Tongue (tissue), 1 donor: ENCODE measurements at regions not wholly inside any gene's neighbourhood (a gene's known extent, or its start where the extent isn't known, plus 50 kb on each side); places are given as distances from the start of the nearest gene placed in this dataset.
"Not testable (repeated sequence)": the region's sequence is repeated elsewhere in the genome, so short reads cannot be mapped to it uniquely, and the experiment has no call there.

Source experiments
- DNase-seq: peaks from one replicate; pipeline ENCODE4 v3.0.0-alpha.2; 2015

DNA sequence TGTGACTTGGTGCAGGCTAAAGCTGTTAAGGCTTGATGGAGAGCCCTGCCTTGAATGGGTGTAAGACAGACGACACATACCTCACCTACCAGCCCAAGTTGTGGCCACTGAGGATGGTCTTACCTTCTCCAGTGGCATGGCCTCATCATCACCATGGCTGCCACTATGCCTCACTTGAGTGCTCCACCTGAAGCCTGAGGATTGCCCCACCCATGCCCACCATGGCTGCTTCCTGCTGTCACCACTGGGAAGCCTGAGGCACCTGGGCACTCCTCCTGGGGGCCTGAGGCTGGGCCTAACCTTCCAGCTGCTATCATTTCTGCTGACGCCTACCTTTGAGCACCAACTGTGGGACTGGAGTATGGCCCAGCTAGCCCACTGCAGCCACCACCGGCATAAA is 1605.7 kb upstream of the FLRT2 start:
- no peak for DNase-seq

DNA sequence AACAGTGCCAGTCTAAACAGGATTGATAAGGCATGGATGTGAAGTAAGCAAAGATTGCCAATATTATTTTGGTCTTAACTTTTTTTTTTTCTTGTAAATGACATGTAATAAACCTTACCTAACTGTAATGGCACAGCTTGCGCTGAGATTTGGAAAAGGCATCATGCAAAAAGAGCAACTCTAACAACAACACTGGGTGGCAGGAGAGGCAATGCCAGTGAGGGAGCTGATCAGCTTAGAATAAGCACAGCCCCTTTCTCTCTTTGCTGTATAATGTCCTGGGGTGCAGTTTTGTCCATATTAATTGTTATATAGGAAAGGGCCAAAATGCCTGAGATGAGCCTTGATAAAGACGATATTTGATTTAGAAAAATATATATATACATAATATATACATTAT is 1589.7 kb upstream of the FLRT2 start:
- DNase-seq = peak; percentile 17

DNA sequence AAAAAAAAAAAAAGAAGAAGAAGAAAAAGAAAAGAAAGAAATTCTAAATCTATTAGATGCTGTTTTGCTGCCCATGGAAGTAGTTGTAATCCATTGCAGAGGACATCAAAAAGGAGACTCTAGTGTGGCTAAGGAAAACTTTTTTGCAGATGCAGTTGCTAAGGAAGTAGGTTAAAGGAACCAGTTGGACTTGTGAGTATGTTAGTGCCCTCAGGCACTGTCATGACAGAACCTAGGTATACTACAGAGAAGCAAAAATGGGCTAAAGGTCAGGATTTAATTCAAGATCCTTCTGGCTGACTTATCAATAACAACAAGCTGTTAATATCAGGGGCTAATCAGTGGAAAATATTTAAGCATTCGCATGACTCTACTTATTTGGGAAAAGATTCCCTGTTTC is 1571.6 kb upstream of the FLRT2 start:
- no peak for DNase-seq

DNA sequence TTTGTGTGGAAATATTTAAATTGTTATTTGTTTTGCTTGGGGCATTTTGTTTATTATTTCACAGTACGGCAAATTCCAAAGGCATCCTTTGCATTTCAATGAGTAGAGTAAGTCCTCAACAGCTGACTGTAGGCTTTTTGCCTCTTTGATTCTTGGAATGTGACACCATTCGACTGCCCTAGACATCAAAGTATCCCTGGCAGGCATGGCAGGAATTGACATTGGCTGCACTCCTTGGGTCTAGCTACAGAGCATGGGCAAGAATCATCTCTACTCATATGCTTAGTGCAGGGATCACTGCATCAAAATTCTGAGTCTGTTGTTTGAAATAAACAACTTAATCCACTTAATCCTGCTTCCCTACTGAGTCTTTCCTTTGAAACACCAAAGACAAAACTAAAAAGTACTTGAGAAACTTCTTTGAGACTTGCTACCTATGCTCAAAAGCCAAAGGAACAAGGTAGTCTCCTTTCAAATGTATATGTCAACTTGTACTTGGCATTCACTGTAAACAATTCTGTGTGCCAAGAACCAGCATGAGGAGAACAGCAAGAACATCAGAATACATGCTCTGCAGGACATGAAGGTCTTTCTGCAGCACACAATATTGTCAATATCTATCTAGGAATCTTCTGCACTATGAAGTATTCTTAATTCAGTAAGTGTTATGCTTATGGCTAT is 1569.0 kb upstream of the FLRT2 start:
- peak; percentile 32 for DNase-seq

GRCh38 chr14:83969998-83970397 is 1559.9 kb upstream of the FLRT2 start:
- no peak for DNase-seq

DNA sequence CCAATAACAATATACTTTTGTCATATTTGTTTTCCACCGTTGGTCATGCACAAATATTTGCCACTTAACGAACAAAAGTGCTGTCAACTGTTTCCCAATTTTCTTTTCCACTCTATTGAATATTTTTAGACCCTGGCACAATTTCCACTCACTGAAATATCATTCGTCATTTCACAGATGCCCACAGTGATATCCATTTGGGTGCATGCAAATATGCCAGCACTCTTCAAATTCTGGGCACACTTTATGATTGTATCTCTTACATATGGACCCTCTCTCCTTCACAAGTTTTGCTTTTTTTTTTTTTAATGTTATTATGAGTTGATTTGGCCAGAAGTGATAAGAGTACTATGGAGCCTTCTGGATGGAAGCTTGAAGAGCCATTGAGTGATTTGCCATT is 1557.3 kb upstream of the FLRT2 start:
- no peak for DNase-seq

DNA sequence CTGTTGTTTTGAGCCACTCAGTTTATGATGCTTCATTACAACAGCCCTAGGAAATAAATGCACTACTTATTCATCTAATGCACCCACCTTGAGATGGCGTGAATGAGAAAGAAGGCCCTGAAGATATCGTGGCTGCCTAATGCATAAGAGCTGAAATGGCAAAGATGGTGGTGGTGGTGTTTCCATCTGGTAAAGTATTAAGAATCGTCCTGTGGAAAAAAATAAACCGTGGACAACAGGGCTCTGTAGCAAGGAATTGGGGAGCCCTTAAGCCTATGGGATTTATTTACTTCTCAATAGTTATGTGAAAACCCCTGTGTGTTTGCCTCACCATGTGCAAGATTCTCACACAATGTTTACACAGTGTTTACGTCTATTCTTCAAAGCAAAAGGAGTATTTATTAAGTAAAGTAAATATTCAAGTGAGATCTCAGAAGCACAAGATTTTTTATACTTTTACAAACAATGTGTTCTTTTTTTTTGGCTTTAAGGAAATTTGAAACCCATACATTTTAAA is 1555.2 kb upstream of the FLRT2 start:
- no peak for DNase-seq

- no peak for DNase-seq
Measured at GRCh38 chr14:83975435-83975834, 1554.5 kb upstream of the FLRT2 start.

DNA sequence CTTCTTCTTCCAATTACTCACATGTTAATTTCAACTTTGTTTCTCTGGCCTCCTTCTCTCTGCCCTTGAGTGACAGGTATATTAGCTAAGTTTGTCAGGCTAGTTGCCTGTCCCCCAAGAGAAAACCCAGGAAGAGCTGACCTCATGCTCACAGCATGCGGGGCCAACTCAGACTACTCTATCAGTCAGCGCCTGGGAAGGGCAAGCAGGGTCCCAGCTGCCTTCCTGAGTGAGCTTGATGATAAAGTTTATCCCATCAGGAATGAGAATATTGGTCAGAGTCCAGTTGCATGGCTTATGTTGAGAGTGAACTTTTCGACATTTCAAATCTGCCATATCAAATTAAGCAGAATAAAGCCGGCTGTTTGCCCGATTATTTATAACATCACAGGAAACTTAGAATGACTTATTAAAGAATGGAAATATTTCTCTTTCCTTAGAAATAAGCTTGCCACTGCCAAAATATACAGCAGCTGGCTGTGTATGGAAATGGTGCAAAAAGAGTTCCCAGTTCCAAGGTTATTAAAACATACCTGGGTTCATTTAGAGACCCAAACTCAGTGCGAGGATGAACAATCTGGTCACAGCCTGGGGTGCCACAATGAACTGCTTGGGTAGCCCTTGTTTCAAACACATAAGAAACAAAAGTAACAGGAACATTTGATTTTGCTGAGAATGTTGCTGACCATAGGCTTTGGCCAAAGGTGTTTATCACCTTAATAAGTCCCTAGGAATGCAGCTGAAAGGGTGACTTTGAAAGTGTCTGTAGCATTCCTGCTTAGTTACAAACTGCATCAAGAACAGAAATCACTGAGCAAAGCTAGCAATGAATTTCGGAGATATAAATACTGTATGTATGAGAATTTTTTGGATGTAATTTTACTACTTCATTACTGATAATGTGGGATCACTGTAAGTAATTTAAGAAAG is 1553.8 kb upstream of the FLRT2 start:
- DNase-seq = peak; percentile 92

- DNase-seq = no peak
Measured at GRCh38 chr14:83977583-83977982, 1552.4 kb upstream of the FLRT2 start.

DNA sequence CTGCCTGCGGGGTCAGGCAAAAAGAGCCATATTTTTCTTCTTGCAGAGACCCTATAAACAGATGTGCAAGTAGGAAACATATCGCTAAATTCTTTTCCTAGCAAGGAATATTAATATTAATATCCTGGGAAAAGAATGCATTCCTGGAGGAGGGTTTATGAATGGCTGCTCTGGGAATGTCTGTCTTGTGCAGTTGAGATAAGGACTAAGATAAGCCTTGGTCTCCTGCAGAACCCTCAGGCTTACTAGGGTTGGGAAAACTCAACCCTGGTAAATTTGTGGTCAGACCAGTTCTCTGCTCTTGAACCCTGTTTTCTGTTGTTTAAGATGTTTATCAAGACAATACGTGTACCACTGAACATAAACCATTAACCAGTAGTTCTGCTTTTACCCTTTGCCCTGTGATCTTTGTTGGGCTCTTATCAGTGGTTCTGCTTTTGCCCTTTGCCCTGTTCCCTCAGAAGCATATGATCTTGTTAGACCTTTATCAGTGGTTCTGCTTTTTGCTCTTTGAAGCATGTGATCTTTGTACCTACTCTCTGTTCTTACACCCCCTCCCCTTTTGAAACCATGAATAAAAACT is 1548.2 kb upstream of the FLRT2 start:
- DNase-seq = not testable (repeated sequence)

DNA sequence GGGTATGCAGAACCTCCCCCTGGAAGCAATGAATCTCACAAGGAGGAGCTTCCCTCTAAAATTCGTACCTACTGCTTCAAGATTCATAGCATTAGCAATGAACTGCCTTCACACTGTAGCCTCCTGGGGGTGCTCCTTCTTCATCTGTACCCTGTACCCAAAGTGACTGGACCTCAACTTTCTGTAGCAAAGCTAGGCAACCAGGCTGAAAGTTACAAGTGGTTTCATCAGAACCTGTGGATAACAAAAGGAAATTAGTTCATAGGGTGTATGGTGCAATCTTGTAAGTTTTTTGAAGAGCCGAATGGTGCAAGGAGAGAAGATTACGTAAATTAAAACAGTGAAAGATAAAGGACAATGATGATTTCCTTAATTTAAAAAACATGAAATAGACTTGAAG is 1541.7 kb upstream of the FLRT2 start:
- no peak for DNase-seq

DNA sequence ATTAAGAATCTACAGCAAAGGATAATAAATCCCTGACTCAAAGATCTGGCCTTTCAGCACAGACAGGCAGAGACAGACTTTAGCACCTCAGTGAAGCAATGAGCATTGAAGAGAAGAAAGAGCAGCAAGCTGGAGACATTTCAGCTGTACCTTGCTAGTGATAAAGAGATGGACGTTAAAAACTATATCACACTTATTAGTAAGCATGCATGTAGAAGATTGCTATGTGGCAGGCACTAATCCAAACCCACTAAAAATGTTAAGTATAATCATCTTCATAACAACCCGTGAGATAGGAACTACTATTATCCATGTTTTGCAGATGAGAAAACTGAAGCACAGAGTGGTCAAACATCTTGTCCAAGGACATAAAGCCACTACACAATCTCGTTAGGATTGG is 1538.3 kb upstream of the FLRT2 start:
- DNase-seq = no peak

DNA sequence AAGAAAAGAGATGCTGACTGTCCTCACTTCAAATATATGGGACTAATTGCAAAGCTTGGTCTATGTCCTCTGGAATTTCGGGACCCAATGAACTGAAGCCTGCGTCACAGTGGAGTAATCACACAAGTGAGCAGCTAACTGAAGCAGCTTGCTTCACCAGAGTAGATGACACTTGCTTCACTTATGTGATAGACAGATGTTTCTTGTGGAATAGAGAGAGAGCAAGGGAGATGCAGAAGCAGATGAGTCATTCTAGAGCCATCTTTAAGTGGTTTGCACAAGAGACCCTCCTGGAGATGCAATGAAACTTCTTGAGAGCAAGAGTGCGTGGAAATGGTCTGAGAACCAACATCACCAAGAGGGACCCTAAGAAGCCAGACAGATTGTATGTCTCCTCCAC is 1537.1 kb upstream of the FLRT2 start:
- no peak for DNase-seq

GRCh38 chr14:83993545-83993944 is 1536.4 kb upstream of the FLRT2 start:
- DNase-seq = no peak

GRCh38 chr14:83994020-83994419 is 1535.9 kb upstream of the FLRT2 start:
- no peak for DNase-seq

DNA sequence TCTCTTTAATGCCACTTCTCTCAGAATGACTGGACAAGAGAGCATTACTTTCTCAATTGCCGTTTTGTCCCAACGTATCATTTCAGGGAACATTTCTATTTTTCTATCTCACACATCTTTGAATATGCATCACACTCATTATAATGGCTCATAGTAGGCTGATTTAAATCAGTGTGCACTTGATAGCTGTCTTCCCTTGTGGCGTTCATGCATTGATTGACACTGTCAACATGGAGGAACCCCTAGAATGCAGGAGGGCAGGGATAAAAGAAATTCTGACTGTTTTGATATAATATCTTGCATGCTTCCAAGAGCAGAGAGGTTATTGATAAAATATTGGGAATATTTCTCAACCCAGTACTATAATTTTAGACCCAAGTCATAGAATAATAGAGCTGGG is 1528.9 kb upstream of the FLRT2 start:
- no peak for DNase-seq

DNA sequence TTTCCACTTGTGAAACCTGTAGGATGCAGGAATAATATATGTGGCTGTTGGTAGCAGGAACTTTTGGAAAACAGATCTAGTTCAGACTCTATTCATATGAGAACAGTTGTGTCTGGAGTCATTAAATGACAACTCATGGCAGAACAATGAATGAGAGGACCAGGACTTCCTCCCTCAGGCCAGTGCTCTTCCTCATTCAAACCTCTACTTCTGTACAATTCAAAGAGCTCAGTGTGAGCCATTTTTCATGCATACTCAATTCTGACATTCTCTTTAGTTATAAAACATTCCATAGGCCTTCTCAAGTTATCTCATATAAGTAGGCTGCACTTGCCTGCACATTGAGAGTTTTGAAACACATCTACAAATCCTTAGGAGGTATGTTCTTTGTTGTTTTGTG is 1526.6 kb upstream of the FLRT2 start:
- DNase-seq = no peak

GRCh38 chr14:84006643-84007155 is 1523.2 kb upstream of the FLRT2 start:
- DNase-seq = peak; percentile 17

DNA sequence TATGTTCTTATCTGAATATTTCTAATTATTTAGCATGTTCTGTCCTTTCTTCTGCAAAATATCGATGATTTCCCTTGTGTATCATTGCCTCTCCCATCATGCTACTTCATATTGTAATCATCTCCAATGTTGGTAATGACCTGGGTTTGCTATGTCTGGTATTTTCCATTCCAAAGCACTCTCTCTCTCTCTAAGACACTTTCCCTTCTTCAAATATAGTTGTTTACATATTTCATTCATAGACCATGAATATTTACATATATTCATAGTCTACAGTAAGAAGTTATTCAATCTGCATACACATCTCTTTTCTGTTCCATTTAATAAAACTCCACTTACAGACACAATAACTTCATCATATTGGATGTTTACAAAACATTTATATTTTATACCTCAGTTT is 1516.5 kb upstream of the FLRT2 start:
- DNase-seq = no peak

- DNase-seq = peak; percentile 11
Measured at GRCh38 chr14:84017495-84017894, 1512.4 kb upstream of the FLRT2 start.

GRCh38 chr14:84021433-84021832 is 1508.5 kb upstream of the FLRT2 start:
- DNase-seq = no peak

- DNase-seq = no peak
Measured at GRCh38 chr14:84024231-84024820, 1505.6 kb upstream of the FLRT2 start.
